G401 (cell line): ENCODE measurements at regions not wholly inside any gene's neighbourhood (a gene's known extent, or its start where the extent isn't known, plus 50 kb on each side); places are given as distances from the start of the nearest gene placed in this dataset.
"Not testable (repeated sequence)": the region's sequence is repeated elsewhere in the genome, so short reads cannot be mapped to it uniquely, and the experiment has no call there.

Experiments
- DNase-seq: peaks from one replicate; pipeline ENCODE4 v3.0.0-alpha.2; 2015; ENCODE audit warnings: low spot score
- in situ Hi-C: cut with HindIII; loops from 2 replicates; pipeline ENCODE4 v1.10.0; 2016; ENCODE audit warnings: low sequenced_read_pairs, mixed read lengths

- in situ Hi-C loops, result no loop called here
- no peak for DNase-seq
These were observed 69.2 kb downstream of the LYZL2 start for GRCh38 chr10:30560326-30560725.

GRCh38 chr10:30559180-30559579 lies 70.4 kb downstream of the LYZL2 start:
- in situ Hi-C loops, result no loop called here

GRCh38 chr10:30558411-30558810 lies 71.1 kb downstream of the LYZL2 start:
- no peak for DNase-seq
- in situ Hi-C loops, result no loop called here

More at GRCh38 chr10:30559180-30559579, 70.4 kb downstream of the LYZL2 start:
- no peak for DNase-seq

GRCh38 chr10:30557884-30558283 lies 71.7 kb downstream of the LYZL2 start:
- in situ Hi-C loops, result no loop called here
- no peak for DNase-seq

GRCh38 chr10:30556189-30556588 lies 73.4 kb downstream of the LYZL2 start:
- DNase-seq, result no peak
- in situ Hi-C loops, result no loop called here

- in situ Hi-C loops, result no loop called here
- no peak for DNase-seq
These were observed 74.1 kb downstream of the LYZL2 start for GRCh38 chr10:30555465-30555864.

GRCh38 chr10:30554440-30554825 lies 75.1 kb downstream of the LYZL2 start:
- no peak for DNase-seq
- in situ Hi-C loops, result no loop called here

- peak; percentile 5 for DNase-seq
- in situ Hi-C loops, result no loop called here
These were observed 75.7 kb downstream of the LYZL2 start for GRCh38 chr10:30553626-30554439.

- in situ Hi-C loops, result no loop called here
- DNase-seq, result no peak
These were observed 76.4 kb downstream of the LYZL2 start for GRCh38 chr10:30553018-30553625.

GRCh38 chr10:30550967-30551815 lies 78.4 kb downstream of the LYZL2 start:
- in situ Hi-C loops, result no loop called here
- no peak for DNase-seq

GRCh38 chr10:30549134-30549687 lies 80.3 kb downstream of the LYZL2 start:
- in situ Hi-C loops, DNase-seq: not testable (repeated sequence)

GRCh38 chr10:30546511-30546910 lies 83.0 kb downstream of the LYZL2 start:
- DNase-seq, result no peak
- in situ Hi-C loops, result no loop called here

- DNase-seq, result no peak
- in situ Hi-C loops, result no loop called here
These were observed 86.7 kb downstream of the LYZL2 start for GRCh38 chr10:30542895-30543288.

- in situ Hi-C loops, result no loop called here
These were observed 87.3 kb downstream of the LYZL2 start for GRCh38 chr10:30542001-30542894.

GRCh38 chr10:30540276-30540675 lies 89.3 kb downstream of the LYZL2 start:
- in situ Hi-C loops, result no loop called here
- no peak for DNase-seq

More at GRCh38 chr10:30542001-30542894, 87.3 kb downstream of the LYZL2 start:
- DNase-seq, result no peak

- in situ Hi-C loops, result no loop called here
These were observed 91.5 kb downstream of the LYZL2 start for GRCh38 chr10:30538086-30538485.

GRCh38 chr10:30537586-30537985 lies 92.0 kb downstream of the LYZL2 start:
- DNase-seq, result no peak
- in situ Hi-C loops, result no loop called here

More at GRCh38 chr10:30538086-30538485, 91.5 kb downstream of the LYZL2 start:
- DNase-seq, result no peak

- DNase-seq, in situ Hi-C loops: not testable (repeated sequence)
These were observed 92.4 kb downstream of the LYZL2 start for GRCh38 chr10:30537158-30537557.

- in situ Hi-C loops, result no loop called here
- DNase-seq, result no peak
These were observed 93.0 kb downstream of the LYZL2 start for GRCh38 chr10:30536578-30536977.
